Lower leg skin (tissue), 4 donors: ENCODE measurements at regions not wholly inside any gene's neighbourhood (a gene's known extent, or its start where the extent isn't known, plus 50 kb on each side); places are given as distances from the start of the nearest gene placed in this dataset.

Source experiments
- DNase-seq, 2 donors: peaks; one replicate each; pipeline ENCODE4 v3.0.0-alpha.2; 2019; ENCODE audit warnings: low spot score in 2 of 2
- H3K4me3 ChIP-seq: fragments of 200-600 bp; sonication (generic); 2 replicates; pipeline ENCODE4 v1.5.1; 2017; ENCODE audit warnings: mild to moderate bottlenecking, low read depth; ENCODE audit not compliant: poor library complexity, severe bottlenecking
- CTCF ChIP-seq, 3 donors: fragments of 450-650 bp; IDR thresholded peaks; one replicate each; pipeline ENCODE4 v1.5.1; 2016; ENCODE audit warnings: antibody characterized with exemption in 3 of 3, mild to moderate bottlenecking in 3 of 3, moderate library complexity in 2 of 3
- POLR2A ChIP-seq, 2 donors: fragments of 450-650 bp; IDR thresholded peaks; one replicate each; pipeline ENCODE4 v1.6.1; 2016 to 2017; ENCODE audit warnings: antibody characterized with exemption in 2 of 2, mild to moderate bottlenecking in 1 of 2, moderate library complexity in 1 of 2
- WGBS, 2 donors: methylation state at CpG; one replicate each; pipeline ENCODE4 v1.1.5; 2018; 5-methylcytosine and 5-hydroxymethylcytosine counted together
- intact Hi-C: fragments of 100-400 bp; cut with DNase I; formaldehyde crosslinking; loops from one replicate; pipeline ENCODE4 v1.15.0; 2023; ENCODE audit warnings: low total_unique reads

- intact Hi-C loops = no loop called here
- DNase-seq = no peak
- no peak overlapping the region for H3K4me3 ChIP-seq
- TF ChIP-seq CTCF (IDR thresholded peaks at IDR 0.05) (no peak), POLR2A (IDR thresholded peaks at IDR 0.05) (no peak)
- WGBS, 2 donors = 30 to 42% methylated on average over 2 of the region's 2 CpGs
Measured at GRCh38 chr14:58725871-58726270, 88.1 kb downstream of the DACT1 start.

- intact Hi-C loops = no loop called here
- H3K4me3 ChIP-seq = no peak overlapping the region
- TF ChIP-seq CTCF (IDR thresholded peaks at IDR 0.05) (no peak), POLR2A (IDR thresholded peaks at IDR 0.05) (no peak)
- WGBS, 2 donors = 58 to 74% methylated on average over 5 of the region's 5 CpGs
- no peak for DNase-seq
Measured at GRCh38 chr14:58730792-58731464, 93.2 kb downstream of the DACT1 start.

GRCh38 chr14:58731465-58732293, 93.9 kb downstream of the DACT1 start:
- TF ChIP-seq CTCF (IDR thresholded peaks at IDR 0.05) (no peak), POLR2A (IDR thresholded peaks at IDR 0.05) (no peak)
- DNase-seq = no peak
- H3K4me3 ChIP-seq = no peak overlapping the region
- WGBS, 2 donors = 62 to 66% methylated on average over 2 of the region's 2 CpGs
- intact Hi-C loops = no loop called here

GRCh38 chr14:58732387-58732786, 94.6 kb downstream of the DACT1 start:
- intact Hi-C loops = no loop called here
- no peak for DNase-seq
- no peak overlapping the region for H3K4me3 ChIP-seq
- TF ChIP-seq POLR2A (IDR thresholded peaks at IDR 0.05) (no peak), CTCF (IDR thresholded peaks at IDR 0.05) (no peak)

GRCh38 chr14:58733451-58734208, 95.9 kb downstream of the DACT1 start:
- no peak overlapping the region for H3K4me3 ChIP-seq
- TF ChIP-seq POLR2A (IDR thresholded peaks at IDR 0.05) (no peak), CTCF (IDR thresholded peaks at IDR 0.05) (no peak)
- no peak for DNase-seq
- WGBS, 2 donors = 76% methylated on average over 1 of the region's 1 CpG
- intact Hi-C loops = no loop called here
